ENCODE measurements at regions not wholly inside any gene's neighbourhood (a gene's known extent, or its start where the extent isn't known, plus 50 kb on each side); places are given as distances from the start of the nearest gene placed in this dataset.

DNA sequence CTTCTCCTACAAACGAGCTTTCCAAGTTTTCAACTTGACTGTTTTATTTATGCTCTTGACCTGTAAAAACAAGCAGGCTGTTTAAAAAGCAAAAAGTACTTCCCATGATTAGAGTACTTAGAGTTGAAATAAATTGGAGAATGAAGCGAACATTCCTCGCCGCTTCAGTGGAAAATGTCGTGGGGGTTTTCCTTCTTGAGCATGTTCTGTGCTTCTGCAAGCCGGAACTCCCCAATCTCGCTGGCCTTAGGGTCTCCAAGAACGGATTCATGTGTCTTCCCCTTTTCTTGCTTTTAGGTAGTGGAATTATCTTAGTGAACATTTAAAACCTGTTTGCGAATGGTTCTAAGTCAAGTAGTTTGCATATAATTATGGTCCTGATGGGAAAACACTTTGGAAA lies 103.6 kb upstream of the ZNF536 start (continued):
- TF ChIP-seq FOXJ3 (CRISPR knock-in tag; IDR thresholded peaks at IDR 0.05) = no peak
- no peak for TF ChIP-seq TCF12 (IDR thresholded peaks at IDR 0.05)
- TF ChIP-seq USF2 (IDR thresholded peaks at IDR 0.05; ENCODE audit: borderline replicate concordance, low read depth, low read length) = no peak

- POLR2A ChIA-PET = no interaction called here
- no peaks in the 10 kb centered on the region for H4K20me1 ChIP-seq (ENCODE audit: insufficient read depth)
- no peak for DNase-seq
- CTCF ChIA-PET = no interaction called here
- WGBS (ENCODE audit: low lambda C conversion rate) = 68% methylated on average over 9 of the region's 9 CpGs
- no peak overlapping the region for H3K4me2 ChIP-seq
- H2AFZ ChIP-seq (ENCODE audit: low read depth) = no peak overlapping the region
- H3K4me1 ChIP-seq (ENCODE audit: control insufficient read depth in 1 of 2, insufficient read depth in 2 of 2, low read depth in 1 of 2, low read length in 1 of 2) = peaks cover 0 to 3% of the 10 kb centered on the region in 2 experiments; a peak in 1 of 4 replicates
- no peaks in the 10 kb centered on the region for H3F3A ChIP-seq (replicated peaks; ENCODE audit: insufficient read depth)
- no peaks in the 10 kb centered on the region for H3K36me3 ChIP-seq (replicated peaks in 1 of 2; ENCODE audit: control insufficient read depth in 1 of 2, insufficient read depth in 2 of 2, low read length in 1 of 2)
- no peaks in the 10 kb centered on the region for H3K79me2 ChIP-seq (ENCODE audit: insufficient read depth)
- no peaks in the 10 kb centered on the region for H3K9me2 ChIP-seq
- TF ChIP-seq, protein P1, sequence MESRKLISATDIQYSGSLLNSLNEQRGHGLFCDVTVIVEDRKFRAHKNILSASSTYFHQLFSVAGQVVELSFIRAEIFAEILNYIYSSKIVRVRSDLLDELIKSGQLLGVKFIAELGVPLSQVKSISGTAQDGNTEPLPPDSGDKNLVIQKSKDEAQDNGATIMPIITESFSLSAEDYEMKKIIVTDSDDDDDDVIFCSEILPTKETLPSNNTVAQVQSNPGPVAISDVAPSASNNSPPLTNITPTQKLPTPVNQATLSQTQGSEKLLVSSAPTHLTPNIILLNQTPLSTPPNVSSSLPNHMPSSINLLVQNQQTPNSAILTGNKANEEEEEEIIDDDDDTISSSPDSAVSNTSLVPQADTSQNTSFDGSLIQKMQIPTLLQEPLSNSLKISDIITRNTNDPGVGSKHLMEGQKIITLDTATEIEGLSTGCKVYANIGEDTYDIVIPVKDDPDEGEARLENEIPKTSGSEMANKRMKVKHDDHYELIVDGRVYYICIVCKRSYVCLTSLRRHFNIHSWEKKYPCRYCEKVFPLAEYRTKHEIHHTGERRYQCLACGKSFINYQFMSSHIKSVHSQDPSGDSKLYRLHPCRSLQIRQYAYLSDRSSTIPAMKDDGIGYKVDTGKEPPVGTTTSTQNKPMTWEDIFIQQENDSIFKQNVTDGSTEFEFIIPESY (IDR thresholded peaks at IDR 0.05; ENCODE audit: borderline replicate concordance, low read depth) = no peak
- no peak for TF ChIP-seq MAX (IDR thresholded peaks at IDR 0.05; ENCODE audit: low read depth)
- TF ChIP-seq NRF1 (IDR thresholded peaks at IDR 0.05; ENCODE audit: low read depth, low read length) = no peak
- H3K9ac ChIP-seq = no peak overlapping the region
- no peak overlapping the region for H3K4me3 ChIP-seq (ENCODE audit: low read depth in 2 of 2, low read length in 1 of 2)
- peaks cover 8% of the 10 kb centered on the region; the same call in 1 of the 2 replicates for H3K9me3 ChIP-seq
- no peaks in the 10 kb centered on the region for H3K27me3 ChIP-seq (ENCODE audit: insufficient read depth)
- no peak overlapping the region; a peak in 1 of 4 replicates for H3K27ac ChIP-seq (ENCODE audit: low read depth in 2 of 2, low read length in 1 of 2)
Observed at GRCh38 chr19:30269638-30270037, 102.5 kb upstream of the ZNF536 start.

DNA sequence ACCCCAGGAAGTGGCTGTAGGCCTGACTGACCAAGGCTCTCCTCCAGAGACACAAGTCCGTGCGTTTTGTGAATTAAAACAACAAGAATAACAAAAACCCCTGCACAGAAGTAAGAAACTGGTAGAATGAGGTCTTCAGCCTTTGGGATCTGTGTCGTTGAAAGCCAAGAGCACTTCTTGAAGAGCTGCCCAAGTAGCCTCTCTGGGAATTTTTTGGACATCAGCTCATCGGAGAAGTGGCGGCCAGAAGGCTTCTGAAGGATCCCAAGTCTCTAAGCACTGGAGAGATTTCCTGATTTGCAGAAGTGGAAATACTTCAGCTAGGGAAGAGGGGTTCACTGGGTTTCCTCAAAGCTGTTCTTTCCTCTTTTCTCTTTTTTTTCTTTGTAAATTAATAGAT lies 100.4 kb upstream of the ZNF536 start:
- WGBS (ENCODE audit: low lambda C conversion rate) = 21% methylated on average over 5 of the region's 5 CpGs
- no peak overlapping the region for H2AFZ ChIP-seq (ENCODE audit: low read depth)
- H3K9me3 ChIP-seq = peaks cover 8% of the 10 kb centered on the region; the same call in 1 of the 2 replicates
- H3K27me3 ChIP-seq (ENCODE audit: insufficient read depth) = no peaks in the 10 kb centered on the region
- no peaks in the 10 kb centered on the region for H4K20me1 ChIP-seq (ENCODE audit: insufficient read depth)
- H3K36me3 ChIP-seq (replicated peaks in 1 of 2; ENCODE audit: control insufficient read depth in 1 of 2, insufficient read depth in 2 of 2, low read length in 1 of 2) = no peaks in the 10 kb centered on the region
- no peak for DNase-seq
- H3K9me2 ChIP-seq = no peaks in the 10 kb centered on the region
- H3K27ac ChIP-seq (ENCODE audit: low read depth in 2 of 2, low read length in 1 of 2) = no peak overlapping the region
- POLR2A ChIA-PET = no interaction called here
- TF ChIP-seq TEAD4 (IDR thresholded peaks at IDR 0.05; ENCODE audit: borderline replicate concordance, insufficient read depth) (no peak), PBX3 (IDR thresholded peaks at IDR 0.05) (no peak), GATA2 (CRISPR knock-in tag; IDR thresholded peaks at IDR 0.05) (no peak), CHD2 (IDR thresholded peaks at IDR 0.05; ENCODE audit: low read length, partially characterized antibody) (no peak)
- TF ChIP-seq, protein P2, sequence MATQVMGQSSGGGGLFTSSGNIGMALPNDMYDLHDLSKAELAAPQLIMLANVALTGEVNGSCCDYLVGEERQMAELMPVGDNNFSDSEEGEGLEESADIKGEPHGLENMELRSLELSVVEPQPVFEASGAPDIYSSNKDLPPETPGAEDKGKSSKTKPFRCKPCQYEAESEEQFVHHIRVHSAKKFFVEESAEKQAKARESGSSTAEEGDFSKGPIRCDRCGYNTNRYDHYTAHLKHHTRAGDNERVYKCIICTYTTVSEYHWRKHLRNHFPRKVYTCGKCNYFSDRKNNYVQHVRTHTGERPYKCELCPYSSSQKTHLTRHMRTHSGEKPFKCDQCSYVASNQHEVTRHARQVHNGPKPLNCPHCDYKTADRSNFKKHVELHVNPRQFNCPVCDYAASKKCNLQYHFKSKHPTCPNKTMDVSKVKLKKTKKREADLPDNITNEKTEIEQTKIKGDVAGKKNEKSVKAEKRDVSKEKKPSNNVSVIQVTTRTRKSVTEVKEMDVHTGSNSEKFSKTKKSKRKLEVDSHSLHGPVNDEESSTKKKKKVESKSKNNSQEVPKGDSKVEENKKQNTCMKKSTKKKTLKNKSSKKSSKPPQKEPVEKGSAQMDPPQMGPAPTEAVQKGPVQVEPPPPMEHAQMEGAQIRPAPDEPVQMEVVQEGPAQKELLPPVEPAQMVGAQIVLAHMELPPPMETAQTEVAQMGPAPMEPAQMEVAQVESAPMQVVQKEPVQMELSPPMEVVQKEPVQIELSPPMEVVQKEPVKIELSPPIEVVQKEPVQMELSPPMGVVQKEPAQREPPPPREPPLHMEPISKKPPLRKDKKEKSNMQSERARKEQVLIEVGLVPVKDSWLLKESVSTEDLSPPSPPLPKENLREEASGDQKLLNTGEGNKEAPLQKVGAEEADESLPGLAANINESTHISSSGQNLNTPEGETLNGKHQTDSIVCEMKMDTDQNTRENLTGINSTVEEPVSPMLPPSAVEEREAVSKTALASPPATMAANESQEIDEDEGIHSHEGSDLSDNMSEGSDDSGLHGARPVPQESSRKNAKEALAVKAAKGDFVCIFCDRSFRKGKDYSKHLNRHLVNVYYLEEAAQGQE (IDR thresholded peaks at IDR 0.05; ENCODE audit: low read depth, low read length) = no peak
- no peak overlapping the region for H3K4me2 ChIP-seq
- no peak overlapping the region for H3K9ac ChIP-seq
- no peaks in the 10 kb centered on the region for H3K79me2 ChIP-seq (ENCODE audit: insufficient read depth)
- H3F3A ChIP-seq (replicated peaks; ENCODE audit: insufficient read depth) = no peaks in the 10 kb centered on the region
- no peak overlapping the region for H3K4me3 ChIP-seq (ENCODE audit: low read depth in 2 of 2, low read length in 1 of 2)
- CTCF ChIA-PET = interaction anchor here (0.5 kb wide), 1 partner anchor 16 kb away, joined by 3 read pairs; no protein-coding TSS in a partner anchor
- H3K4me1 ChIP-seq (ENCODE audit: control insufficient read depth in 1 of 2, insufficient read depth in 2 of 2, low read depth in 1 of 2, low read length in 1 of 2) = peaks cover 0 to 3% of the 10 kb centered on the region in 2 experiments; a peak in 1 of 4 replicates

Measured in SK-N-SH (cell line).